ENCODE measurements at regions not wholly inside any gene's neighbourhood (a gene's known extent, or its start where the extent isn't known, plus 50 kb on each side); places are given as distances from the start of the nearest gene placed in this dataset.
"Not testable (repeated sequence)": the region's sequence is repeated elsewhere in the genome, so short reads cannot be mapped to it uniquely, and the experiment has no call there.

GRCh38 chr16:33975744-33976143, 516.3 kb downstream of the TP53TG3F start:
- H3K27me3 ChIP-seq (ENCODE audit: control insufficient read depth, insufficient read depth, low read length); H3K4me3 ChIP-seq (ENCODE audit: low read length); H3K4me1 ChIP-seq (ENCODE audit: control insufficient read depth, low read depth, low read length); H3K36me3 ChIP-seq (ENCODE audit: control insufficient read depth, low read depth, low read length); H3K9ac ChIP-seq (ENCODE audit: low read length); H3K9me3 ChIP-seq (ENCODE audit: control insufficient read depth, low read depth, low read length); H3K27ac ChIP-seq (ENCODE audit: low read length): not testable (repeated sequence)

- not testable (repeated sequence) for H3K4me3 ChIP-seq (ENCODE audit: low read length); H3K9ac ChIP-seq (ENCODE audit: low read length); H3K27me3 ChIP-seq (ENCODE audit: control insufficient read depth, insufficient read depth, low read length); H3K4me1 ChIP-seq (ENCODE audit: control insufficient read depth, low read depth, low read length); H3K9me3 ChIP-seq (ENCODE audit: control insufficient read depth, low read depth, low read length); H3K36me3 ChIP-seq (ENCODE audit: control insufficient read depth, low read depth, low read length); H3K27ac ChIP-seq (ENCODE audit: low read length)
Measured at GRCh38 chr16:33976521-33976920, 517.1 kb downstream of the TP53TG3F start.

- not testable (repeated sequence) for H3K9ac ChIP-seq (ENCODE audit: low read length); H3K4me1 ChIP-seq (ENCODE audit: control insufficient read depth, low read depth, low read length); H3K4me3 ChIP-seq (ENCODE audit: low read length); H3K9me3 ChIP-seq (ENCODE audit: control insufficient read depth, low read depth, low read length); H3K36me3 ChIP-seq (ENCODE audit: control insufficient read depth, low read depth, low read length); H3K27me3 ChIP-seq (ENCODE audit: control insufficient read depth, insufficient read depth, low read length); H3K27ac ChIP-seq (ENCODE audit: low read length)
Measured at GRCh38 chr16:33978784-33979183, 519.4 kb downstream of the TP53TG3F start.

- not testable (repeated sequence) for H3K9ac ChIP-seq (ENCODE audit: low read length); H3K27ac ChIP-seq (ENCODE audit: low read length); H3K4me1 ChIP-seq (ENCODE audit: control insufficient read depth, low read depth, low read length); H3K4me3 ChIP-seq (ENCODE audit: low read length); H3K9me3 ChIP-seq (ENCODE audit: control insufficient read depth, low read depth, low read length); H3K27me3 ChIP-seq (ENCODE audit: control insufficient read depth, insufficient read depth, low read length); H3K36me3 ChIP-seq (ENCODE audit: control insufficient read depth, low read depth, low read length)
Measured at GRCh38 chr16:33979613-33980012, 520.2 kb downstream of the TP53TG3F start.

- not testable (repeated sequence) for H3K4me3 ChIP-seq (ENCODE audit: low read length)
Measured at GRCh38 chr16:33980736-33981135, 521.3 kb downstream of the TP53TG3F start.

GRCh38 chr16:33984428-33984827, 525.0 kb downstream of the TP53TG3F start:
- not testable (repeated sequence) for H3K4me3 ChIP-seq (ENCODE audit: low read length); H3K27me3 ChIP-seq (ENCODE audit: control insufficient read depth, insufficient read depth, low read length); H3K36me3 ChIP-seq (ENCODE audit: control insufficient read depth, low read depth, low read length); H3K27ac ChIP-seq (ENCODE audit: low read length); H3K9ac ChIP-seq (ENCODE audit: low read length); H3K4me1 ChIP-seq (ENCODE audit: control insufficient read depth, low read depth, low read length); H3K9me3 ChIP-seq (ENCODE audit: control insufficient read depth, low read depth, low read length)

More at GRCh38 chr16:33980736-33981135, 521.3 kb downstream of the TP53TG3F start:
- not testable (repeated sequence) for H3K9me3 ChIP-seq (ENCODE audit: control insufficient read depth, low read depth, low read length); H3K4me1 ChIP-seq (ENCODE audit: control insufficient read depth, low read depth, low read length); H3K9ac ChIP-seq (ENCODE audit: low read length); H3K27me3 ChIP-seq (ENCODE audit: control insufficient read depth, insufficient read depth, low read length); H3K27ac ChIP-seq (ENCODE audit: low read length); H3K36me3 ChIP-seq (ENCODE audit: control insufficient read depth, low read depth, low read length)

GRCh38 chr16:33986521-33986920, 527.1 kb downstream of the TP53TG3F start:
- not testable (repeated sequence) for H3K27me3 ChIP-seq (ENCODE audit: control insufficient read depth, insufficient read depth, low read length); H3K9me3 ChIP-seq (ENCODE audit: control insufficient read depth, low read depth, low read length); H3K4me3 ChIP-seq (ENCODE audit: low read length); H3K4me1 ChIP-seq (ENCODE audit: control insufficient read depth, low read depth, low read length); H3K9ac ChIP-seq (ENCODE audit: low read length); H3K36me3 ChIP-seq (ENCODE audit: control insufficient read depth, low read depth, low read length); H3K27ac ChIP-seq (ENCODE audit: low read length)

GRCh38 chr16:33987348-33987963, 528.0 kb downstream of the TP53TG3F start:
- H3K9me3 ChIP-seq (ENCODE audit: control insufficient read depth, low read depth, low read length); H3K27me3 ChIP-seq (ENCODE audit: control insufficient read depth, insufficient read depth, low read length); H3K4me3 ChIP-seq (ENCODE audit: low read length); H3K4me1 ChIP-seq (ENCODE audit: control insufficient read depth, low read depth, low read length); H3K36me3 ChIP-seq (ENCODE audit: control insufficient read depth, low read depth, low read length); H3K27ac ChIP-seq (ENCODE audit: low read length); H3K9ac ChIP-seq (ENCODE audit: low read length): not testable (repeated sequence)

GRCh38 chr16:33988012-33988411, 528.6 kb downstream of the TP53TG3F start:
- not testable (repeated sequence) for H3K9ac ChIP-seq (ENCODE audit: low read length); H3K9me3 ChIP-seq (ENCODE audit: control insufficient read depth, low read depth, low read length); H3K36me3 ChIP-seq (ENCODE audit: control insufficient read depth, low read depth, low read length); H3K4me1 ChIP-seq (ENCODE audit: control insufficient read depth, low read depth, low read length); H3K27me3 ChIP-seq (ENCODE audit: control insufficient read depth, insufficient read depth, low read length); H3K4me3 ChIP-seq (ENCODE audit: low read length); H3K27ac ChIP-seq (ENCODE audit: low read length)

- H3K36me3 ChIP-seq (ENCODE audit: control insufficient read depth, low read depth, low read length); H3K4me3 ChIP-seq (ENCODE audit: low read length); H3K9me3 ChIP-seq (ENCODE audit: control insufficient read depth, low read depth, low read length): not testable (repeated sequence)
Measured at GRCh38 chr16:33990488-33990887, 531.1 kb downstream of the TP53TG3F start.

GRCh38 chr16:33992513-33993177, 533.2 kb downstream of the TP53TG3F start:
- H3K27ac ChIP-seq (ENCODE audit: low read length); H3K4me1 ChIP-seq (ENCODE audit: control insufficient read depth, low read depth, low read length); H3K36me3 ChIP-seq (ENCODE audit: control insufficient read depth, low read depth, low read length); H3K9ac ChIP-seq (ENCODE audit: low read length); H3K9me3 ChIP-seq (ENCODE audit: control insufficient read depth, low read depth, low read length); H3K27me3 ChIP-seq (ENCODE audit: control insufficient read depth, insufficient read depth, low read length); H3K4me3 ChIP-seq (ENCODE audit: low read length): not testable (repeated sequence)

More at GRCh38 chr16:33990488-33990887, 531.1 kb downstream of the TP53TG3F start:
- H3K27ac ChIP-seq (ENCODE audit: low read length); H3K4me1 ChIP-seq (ENCODE audit: control insufficient read depth, low read depth, low read length); H3K27me3 ChIP-seq (ENCODE audit: control insufficient read depth, insufficient read depth, low read length); H3K9ac ChIP-seq (ENCODE audit: low read length): not testable (repeated sequence)

- H3K4me1 ChIP-seq (ENCODE audit: control insufficient read depth, low read depth, low read length); H3K9ac ChIP-seq (ENCODE audit: low read length); H3K27ac ChIP-seq (ENCODE audit: low read length); H3K27me3 ChIP-seq (ENCODE audit: control insufficient read depth, insufficient read depth, low read length); H3K4me3 ChIP-seq (ENCODE audit: low read length); H3K9me3 ChIP-seq (ENCODE audit: control insufficient read depth, low read depth, low read length); H3K36me3 ChIP-seq (ENCODE audit: control insufficient read depth, low read depth, low read length): not testable (repeated sequence)
Measured at GRCh38 chr16:33994207-33994606, 534.8 kb downstream of the TP53TG3F start.
